Erythroblast (primary cell): ENCODE measurements at regions not wholly inside any gene's neighbourhood (a gene's known extent, or its start where the extent isn't known, plus 50 kb on each side); places are given as distances from the start of the nearest gene placed in this dataset.

Source experiments
- GATA1 ChIP-seq: IDR thresholded peaks from 2 replicates; pipeline ENCODE4 v1.6.1; 2011; ENCODE audit warnings: low read depth, mild to moderate bottlenecking, control low read depth, low read length, moderate library complexity
- POLR2A ChIP-seq: IDR thresholded peaks from 2 replicates; pipeline ENCODE4 v1.6.1; 2011; ENCODE audit warnings: mild to moderate bottlenecking, low read length

DNA sequence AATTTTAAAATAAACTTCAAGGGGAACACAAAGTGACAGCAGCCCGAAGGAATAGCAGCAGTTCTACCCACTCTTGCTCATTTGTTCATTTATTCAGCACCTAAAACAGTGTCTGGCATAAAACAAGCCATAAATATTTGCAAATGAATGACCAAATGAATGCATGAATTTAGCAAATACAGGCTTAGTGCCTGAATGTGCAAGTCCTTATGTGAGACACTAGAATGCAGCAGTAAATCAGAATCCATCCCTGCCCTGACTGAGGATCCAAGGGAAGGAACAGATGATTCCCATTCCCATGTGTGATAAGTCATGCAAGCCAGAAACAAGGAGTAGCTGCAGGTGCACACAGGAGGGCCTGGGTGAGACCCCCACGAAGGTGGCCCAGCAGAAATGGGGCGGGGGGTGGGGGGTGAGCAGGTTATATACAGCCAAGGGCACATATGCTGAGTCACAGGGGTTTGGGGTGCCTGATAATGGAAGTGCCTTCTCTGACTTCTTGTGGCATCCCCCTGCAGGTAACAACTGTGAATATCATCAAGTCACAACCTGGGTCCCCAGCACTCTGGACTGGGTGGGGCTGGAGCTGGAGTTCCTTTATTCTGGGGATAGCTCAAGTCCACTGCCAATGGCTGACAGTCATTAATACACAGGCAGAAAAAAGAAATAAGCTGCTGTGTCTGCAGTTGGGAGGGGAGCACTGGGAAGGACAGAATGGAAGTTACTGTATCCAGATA, 311.9 kb downstream of the TXNL1 start:
- TF ChIP-seq POLR2A (no peak), GATA1 (no peak)
